ENCODE measurements at regions not wholly inside any gene's neighbourhood (a gene's known extent, or its start where the extent isn't known, plus 50 kb on each side); places are given as distances from the start of the nearest gene placed in this dataset.

- TF ChIP-seq RAD51 (IDR thresholded peaks at IDR 0.05), result no peak
- TF ChIP-seq ETV6 (conservative IDR thresholded peaks at IDR 0.05 in 1 of 2, IDR thresholded peaks at IDR 0.05 in 1 of 2; ENCODE audit: borderline replicate concordance in 1 of 2, low read depth in 1 of 2), result no peak
- no peak for TF ChIP-seq SREBF2 (IDR thresholded peaks at IDR 0.05; ENCODE audit: low read length)
- no peak for TF ChIP-seq IKZF1 (conservative IDR thresholded peaks at IDR 0.05)
- TF ChIP-seq RELB (IDR thresholded peaks at IDR 0.05; ENCODE audit: low read depth), result no peak
Observed at GRCh38 chr2:2754940-2755339, 423.9 kb upstream of the MYT1L start (continued).

GRCh38 chr2:2751715-2752315 is 420.7 kb upstream of the MYT1L start:
- SMC1A ChIA-PET (ENCODE audit: uncharacterized antibody, unreplicated experiment), result no interaction called here
- no peak overlapping the region for H3K4me2 ChIP-seq (ENCODE audit: control insufficient read depth, insufficient read depth)
- in situ Hi-C loops (cut with MboI) (no loop called here), intact Hi-C loops (cut with micrococcal nuclease; ENCODE audit: unreplicated experiment) (no loop called here)
- H3K79me2 ChIP-seq (ENCODE audit: control insufficient read depth, insufficient read depth, low read length), result no peaks in the 10 kb centered on the region
- RAD21 ChIA-PET (ENCODE audit: unreplicated experiment), result no interaction called here
- DNase-seq (ENCODE audit: low read depth, low spot score), result no peak
- no peak overlapping the region for H3K27ac ChIP-seq (ENCODE audit: control insufficient read depth, insufficient read depth)
- no peak overlapping the region for H2AFZ ChIP-seq (ENCODE audit: control insufficient read depth, low read depth, low read length)
- H3K4me3 ChIP-seq, result no peak overlapping the region
- no peak for TF ChIP-seq MYC (IDR thresholded peaks at IDR 0.05; ENCODE audit: insufficient read depth, insufficient read length, insufficient replicate concordance, low read length, severe bottlenecking)
- no peak for TF ChIP-seq LARP7 (IDR thresholded peaks at IDR 0.05)
- no peak for TF ChIP-seq STAT1 (conservative IDR thresholded peaks at IDR 0.05)
- no peak for TF ChIP-seq SPI1 (IDR thresholded peaks at IDR 0.05; ENCODE audit: borderline replicate concordance, insufficient read depth, low read depth, low read length)
- TF ChIP-seq IKZF2 (IDR thresholded peaks at IDR 0.05), result no peak
- TF ChIP-seq ESRRA (IDR thresholded peaks at IDR 0.05; ENCODE audit: low read length), result no peak
- no peak for TF ChIP-seq NFIC (IDR thresholded peaks at IDR 0.05; ENCODE audit: low read depth, low read length)
- no peak for TF ChIP-seq BMI1 (IDR thresholded peaks at IDR 0.05; ENCODE audit: borderline replicate concordance)
- no peak for TF ChIP-seq PKNOX1 (IDR thresholded peaks at IDR 0.05)
- TF ChIP-seq USF2 (IDR thresholded peaks at IDR 0.05; ENCODE audit: borderline replicate concordance, low read depth, low read length), result no peak
- TF ChIP-seq IRF4 (IDR thresholded peaks at IDR 0.05; ENCODE audit: low read depth, low read length), result no peak
- H3K4me1 ChIP-seq (ENCODE audit: control insufficient read depth, insufficient read depth, low read length), result no peaks in the 10 kb centered on the region
- ATAC-seq, result no peak
- H3K36me3 ChIP-seq (ENCODE audit: control insufficient read depth in 2 of 2, insufficient read depth in 2 of 2, low read length in 1 of 2), result no peaks in the 10 kb centered on the region
- H3K9me3 ChIP-seq (replicated peaks; ENCODE audit: control insufficient read depth, insufficient read depth, low read length), result no peaks in the 10 kb centered on the region; the same call in 1 of the 3 replicates
- POLR2A ChIA-PET, result no interaction called here
- H3K27me3 ChIP-seq (replicated peaks in 1 of 2; ENCODE audit: control insufficient read depth in 2 of 2, insufficient read depth in 2 of 2, low read length in 1 of 2), result no peaks in the 10 kb centered on the region
- no TSS peak for BruUV-seq (replicated peaks)
- H4K20me1 ChIP-seq (ENCODE audit: control insufficient read depth, insufficient read depth), result no peaks in the 10 kb centered on the region
- FAIRE-seq, result no peak
- 73% methylated on average over 14 of the region's 14 CpGs for WGBS (ENCODE audit: insufficient coverage, insufficient replicate concordance, low lambda C conversion rate, missing lambda C conversion rate)
- no peak overlapping the region for H3K9ac ChIP-seq (ENCODE audit: control insufficient read depth, insufficient read depth, low read length)
- CTCF ChIA-PET, result no interaction called here

Data from GM12878 (cell line).